Transverse colon (tissue), 4 donors: ENCODE measurements at regions not wholly inside any gene's neighbourhood (a gene's known extent, or its start where the extent isn't known, plus 50 kb on each side); places are given as distances from the start of the nearest gene placed in this dataset.
A peak's percentile ranks its signal among the peaks of the same experiment; 100 is the strongest.

Experiments
- DNase-seq: peaks from one replicate; pipeline ENCODE4 v3.0.0-alpha.2; 2019
- H3K27ac ChIP-seq, 4 donors: fragments of 200-600 bp; sonication (generic); 2 replicates each; pipeline ENCODE4 v1.5.1; 2016 to 2018; ENCODE audit warnings: inconsistent platforms in 4 of 4
- H3K27me3 ChIP-seq: fragments of 200-600 bp; sonication (generic); 2 replicates; pipeline ENCODE4 v1.5.1; 2017; ENCODE audit warnings: inconsistent platforms
- H3K36me3 ChIP-seq, 4 donors: fragments of 200-600 bp; sonication (generic); 2 replicates each; pipeline ENCODE4 v1.5.1; 2017 to 2019; ENCODE audit warnings: inconsistent platforms in 4 of 4
- H3K4me1 ChIP-seq, 4 donors: fragments of 200-600 bp; sonication (generic); 2 replicates each; pipeline ENCODE4 v1.5.1; 2017 to 2020; ENCODE audit warnings: inconsistent platforms in 4 of 4
- H3K4me3 ChIP-seq, 4 donors: fragments of 200-600 bp; sonication (generic); 1 replicate in 1 of 4; 2 replicates in 3 of 4; pipeline versions ENCODE4 v1.5.1 to v1.6.1; 2017 to 2019; ENCODE audit warnings: inconsistent platforms in 4 of 4
- H3K9me3 ChIP-seq, 2 donors: fragments of 200-600 bp; sonication (generic); 2 replicates each; pipeline ENCODE4 v1.5.1; 2017 to 2019; ENCODE audit warnings: inconsistent platforms in 2 of 2
- CTCF ChIP-seq, 5 experiments: fragments of 200-600 bp in 3 of 5; fragments of 450-650 bp in 2 of 5; sonication (generic) in 3 of 5; IDR thresholded peaks; 1 replicate in 2 of 5; 2 replicates in 3 of 5; pipeline ENCODE4 v1.5.1; 2016 to 2017; ENCODE audit warnings: antibody characterized with exemption in 5 of 5, inconsistent platforms in 3 of 5, mild to moderate bottlenecking in 2 of 5, moderate library complexity in 1 of 5
- EP300 ChIP-seq: sonication (generic); formaldehyde crosslinking; IDR thresholded peaks from one replicate; pipeline ENCODE4 v1.6.1; 2017; ENCODE audit warnings: antibody characterized with exemption, low read depth
- POLR2A ChIP-seq: fragments of 450-650 bp; IDR thresholded peaks from one replicate; pipeline ENCODE4 v1.6.1; 2016; ENCODE audit warnings: antibody characterized with exemption, mild to moderate bottlenecking, moderate library complexity
- POLR2AphosphoS5 ChIP-seq, 3 donors: sonication (generic); formaldehyde crosslinking; IDR thresholded peaks; one replicate each; pipeline ENCODE4 v1.6.1; 2016; ENCODE audit warnings: antibody characterized with exemption in 3 of 3
- WGBS, 2 donors: methylation state at CpG; one replicate each; pipeline ENCODE4 v1.1.5; 2018; ENCODE audit warnings: low coverage in 1 of 2; 5-methylcytosine and 5-hydroxymethylcytosine counted together
- in situ Hi-C, 4 donors: fragments of 200-750 bp; cut with MboI; loops; one replicate each; pipeline versions ENCODE4 v1.15.0 to v1.15.1; 2017; ENCODE audit warnings: low sequenced_read_pairs in 3 of 4, low pct_ligation_motif_present in 1 of 4, low pct_unique_long_range_greater_than_20kb in 1 of 4
- intact Hi-C: fragments of 100-400 bp; cut with DNase I; formaldehyde crosslinking; loops from one replicate; pipeline ENCODE4 v1.15.1; 2023; ENCODE audit warnings: low total_unique reads

- H3K27ac ChIP-seq, result no peak overlapping the region
- no peaks in the 10 kb centered on the region for H3K9me3 ChIP-seq
- H3K4me1 ChIP-seq, result no peaks in the 10 kb centered on the region
- DNase-seq, result no peak
- no peaks in the 10 kb centered on the region for H3K27me3 ChIP-seq
- H3K4me3 ChIP-seq, result no peak overlapping the region
- TF ChIP-seq POLR2AphosphoS5 (IDR thresholded peaks at IDR 0.05) (no peak), POLR2A (no peak), CTCF (IDR thresholded peaks at IDR 0.05) (no peak), EP300 (no peak)
- intact Hi-C loops (no loop called here), in situ Hi-C loops (no loop called here)
- 85% methylated on average over 2 of the region's 2 CpGs; no CpG with 5 or more reads in 1 of the 2 donors for WGBS, 2 donors
- no peaks in the 10 kb centered on the region for H3K36me3 ChIP-seq
Observed at GRCh38 chr20:18971574-18971973, 158.0 kb downstream of the SCP2D1 start.

- Histone ChIP-seq H3K9me3 (no peaks in the 10 kb centered on the region), H3K36me3 (no peaks in the 10 kb centered on the region), H3K27ac (peak overlapping the region in 2 of 4 donors; percentile 14 to 20), H3K4me3 (no peak overlapping the region), H3K4me1 (no peaks in the 10 kb centered on the region), H3K27me3 (no peaks in the 10 kb centered on the region)
- intact Hi-C loops (no loop called here), in situ Hi-C loops (no loop called here)
- WGBS, 2 donors, result 80 to 93% methylated on average over 1 to 3 of the region's 3 CpGs
- TF ChIP-seq CTCF (IDR thresholded peaks at IDR 0.05) (no peak), POLR2AphosphoS5 (IDR thresholded peaks at IDR 0.05) (no peak), POLR2A (no peak), EP300 (no peak)
- DNase-seq, result no peak
Observed at GRCh38 chr20:18972251-18972876, 158.8 kb downstream of the SCP2D1 start.

- Histone ChIP-seq H3K27me3 (no peaks in the 10 kb centered on the region), H3K4me3 (no peak overlapping the region), H3K36me3 (no peaks in the 10 kb centered on the region), H3K4me1 (no peaks in the 10 kb centered on the region), H3K27ac (peak overlapping the region; percentile 14 to 46 (median 18)), H3K9me3 (no peaks in the 10 kb centered on the region)
- TF ChIP-seq POLR2A (no peak), CTCF (IDR thresholded peaks at IDR 0.05) (no peak), EP300 (no peak), POLR2AphosphoS5 (IDR thresholded peaks at IDR 0.05) (no peak)
- no peak for DNase-seq
- WGBS, 2 donors, result 30 to 53% methylated on average over 2 to 7 of the region's 7 CpGs
- intact Hi-C loops, result no loop called here
- in situ Hi-C loops, result no loop called here
Observed at GRCh38 chr20:18973529-18974173, 160.1 kb downstream of the SCP2D1 start.

- Histone ChIP-seq H3K27me3 (no peaks in the 10 kb centered on the region), H3K27ac (peak overlapping the region in 1 of 4 donors; percentile 46), H3K36me3 (no peaks in the 10 kb centered on the region), H3K9me3 (no peaks in the 10 kb centered on the region), H3K4me3 (no peak overlapping the region), H3K4me1 (no peaks in the 10 kb centered on the region)
- DNase-seq, result no peak
- intact Hi-C loops (no loop called here), in situ Hi-C loops (no loop called here)
- 85% methylated on average over 1 of the region's 1 CpG; no CpG with 5 or more reads in 1 of the 2 donors for whole genome bisulfite sequencing, 2 donors
- TF ChIP-seq POLR2AphosphoS5 (IDR thresholded peaks at IDR 0.05), result no peak
- no peak for TF ChIP-seq EP300
- TF ChIP-seq POLR2A, result no peak
- TF ChIP-seq CTCF (IDR thresholded peaks at IDR 0.05), result no peak
Observed at GRCh38 chr20:18974660-18975059, 161.1 kb downstream of the SCP2D1 start.
